GM18502 (cell line): ENCODE measurements at regions not wholly inside any gene's neighbourhood (a gene's known extent, or its start where the extent isn't known, plus 50 kb on each side); places are given as distances from the start of the nearest gene placed in this dataset.
"Not testable (repeated sequence)": the region's sequence is repeated elsewhere in the genome, so short reads cannot be mapped to it uniquely, and the experiment has no call there.

Experiments
- ATAC-seq: cut with Tn5 transposase; IDR thresholded peaks from one replicate; pipeline ENCODE4 v1.9.1; 2021; ENCODE audit warnings: mild to moderate bottlenecking; ENCODE audit not compliant: unreplicated experiment, poor library complexity

- ATAC-seq: no peak
Observed at GRCh38 chr6:84304881-84305280, 77.4 kb upstream of the CEP162 start.

GRCh38 chr6:84291033-84291432 lies 63.6 kb upstream of the CEP162 start:
- ATAC-seq: not testable (repeated sequence)

- ATAC-seq: no peak
Observed at GRCh38 chr6:84284428-84285049, 57.1 kb upstream of the CEP162 start.

- ATAC-seq: no peak
Observed at GRCh38 chr6:84282550-84282949, 55.1 kb upstream of the CEP162 start.

- no peak for ATAC-seq
Observed at GRCh38 chr6:84280639-84281038, 53.2 kb upstream of the CEP162 start.

GRCh38 chr6:84280030-84280429 lies 52.6 kb upstream of the CEP162 start:
- ATAC-seq: no peak

- ATAC-seq: no peak
Observed at GRCh38 chr6:84278321-84278998, 51.0 kb upstream of the CEP162 start.
